Osteoblast (primary cell): ENCODE measurements at regions not wholly inside any gene's neighbourhood (a gene's known extent, or its start where the extent isn't known, plus 50 kb on each side); places are given as distances from the start of the nearest gene placed in this dataset.

ENCODE experiments used
- DNase-seq: peaks from one replicate; pipeline ENCODE4 v3.0.0; 2011; ENCODE audit warnings: low spot score, mixed read lengths; ENCODE audit not compliant: insufficient read length; ENCODE audit errors: missing footprints
- H2AFZ ChIP-seq: 2 replicates; pipeline ENCODE4 v1.6.0; 2011; ENCODE audit warnings: mild to moderate bottlenecking, low read length
- H3K27ac ChIP-seq: 2 replicates; pipeline ENCODE4 v1.5.1; 2011; ENCODE audit warnings: mild to moderate bottlenecking, low read depth, low read length, moderate library complexity
- H3K27me3 ChIP-seq: 2 replicates; pipeline ENCODE4 v1.6.0; 2012; ENCODE audit warnings: mild to moderate bottlenecking, control low read depth, inconsistent platforms, low read length, moderate library complexity; ENCODE audit not compliant: insufficient read depth
- H3K36me3 ChIP-seq: 2 replicates; pipeline ENCODE4 v1.5.1; 2011; ENCODE audit warnings: mild to moderate bottlenecking, low read length, control low read depth, moderate library complexity; ENCODE audit not compliant: insufficient read depth
- H3K4me1 ChIP-seq: 2 replicates; pipeline ENCODE4 v1.5.1; 2011; ENCODE audit warnings: mild to moderate bottlenecking, low read length, control low read depth, moderate library complexity; ENCODE audit not compliant: insufficient read depth
- H3K4me2 ChIP-seq: 2 replicates; pipeline ENCODE4 v1.6.0; 2011; ENCODE audit warnings: mild to moderate bottlenecking, low read length; ENCODE audit not compliant: insufficient read depth
- H3K4me3 ChIP-seq: fragments of 200-600 bp; sonication (generic); 3 replicates; pipeline ENCODE4 v1.5.1; 2012; ENCODE audit warnings: mild to moderate bottlenecking, low read length, inconsistent platforms; ENCODE audit not compliant: insufficient read depth
- H3K79me2 ChIP-seq: 2 replicates; pipeline ENCODE4 v1.6.0; 2012; ENCODE audit warnings: mild to moderate bottlenecking, low read length, control low read depth, inconsistent platforms; ENCODE audit not compliant: insufficient read depth
- H3K9me3 ChIP-seq: 2 replicates; pipeline ENCODE4 v1.5.1; 2011; ENCODE audit warnings: low read depth, low read length, control low read depth
- H4K20me1 ChIP-seq: 2 replicates; pipeline ENCODE4 v1.6.0; 2012; ENCODE audit warnings: mild to moderate bottlenecking, low read length, control low read depth; ENCODE audit not compliant: insufficient read depth
- CTCF ChIP-seq: IDR thresholded peaks from 2 replicates; pipeline ENCODE4 v1.5.1; 2011; ENCODE audit warnings: mild to moderate bottlenecking, low read depth, low read length, moderate library complexity; ENCODE audit errors: extremely low read depth

- H3K4me2 ChIP-seq: no peak overlapping the region
- H3K36me3 ChIP-seq: no peaks in the 10 kb centered on the region
- H3K4me1 ChIP-seq: no peaks in the 10 kb centered on the region
- no peaks in the 10 kb centered on the region for H3K27me3 ChIP-seq
- H3K4me3 ChIP-seq: no peak overlapping the region
- DNase-seq: peak; percentile 4
- H3K79me2 ChIP-seq: no peaks in the 10 kb centered on the region
- no peak overlapping the region for H2AFZ ChIP-seq
- H4K20me1 ChIP-seq: no peaks in the 10 kb centered on the region
- no peak overlapping the region for H3K27ac ChIP-seq
- no peak for TF ChIP-seq CTCF
- peaks cover 2% of the 10 kb centered on the region for H3K9me3 ChIP-seq
Measured at GRCh38 chr5:26239588-26239987, 798.8 kb downstream of the CDH9 start.

GRCh38 chr5:26237489-26237888 lies 800.9 kb downstream of the CDH9 start:
- Histone ChIP-seq H4K20me1 (no peaks in the 10 kb centered on the region), H3K4me3 (no peak overlapping the region), H3K9me3 (peaks cover 2% of the 10 kb centered on the region), H3K4me2 (no peak overlapping the region), H3K79me2 (no peaks in the 10 kb centered on the region), H3K27ac (no peak overlapping the region), H3K27me3 (no peaks in the 10 kb centered on the region), H3K4me1 (no peaks in the 10 kb centered on the region), H3K36me3 (no peaks in the 10 kb centered on the region), H2AFZ (no peak overlapping the region)
- DNase-seq: no peak
- no peak for TF ChIP-seq CTCF

- H3K36me3 ChIP-seq: no peaks in the 10 kb centered on the region
- H3K4me3 ChIP-seq: no peak overlapping the region
- H4K20me1 ChIP-seq: no peaks in the 10 kb centered on the region
- H3K27me3 ChIP-seq: no peaks in the 10 kb centered on the region
- H3K4me2 ChIP-seq: no peak overlapping the region
- peaks cover 2% of the 10 kb centered on the region for H3K9me3 ChIP-seq
- H3K79me2 ChIP-seq: no peaks in the 10 kb centered on the region
- TF ChIP-seq CTCF: no peak
- peak; percentile 72 for DNase-seq
- H3K4me1 ChIP-seq: no peaks in the 10 kb centered on the region
- no peak overlapping the region for H3K27ac ChIP-seq
- H2AFZ ChIP-seq: no peak overlapping the region
Measured at GRCh38 chr5:26236936-26237335, 801.5 kb downstream of the CDH9 start.

- Histone ChIP-seq H3K4me1 (no peaks in the 10 kb centered on the region), H3K9me3 (no peaks in the 10 kb centered on the region), H3K27ac (no peak overlapping the region), H3K27me3 (no peaks in the 10 kb centered on the region), H3K4me2 (no peak overlapping the region), H3K4me3 (no peak overlapping the region), H2AFZ (no peak overlapping the region), H3K36me3 (no peaks in the 10 kb centered on the region), H3K79me2 (no peaks in the 10 kb centered on the region), H4K20me1 (no peaks in the 10 kb centered on the region)
- DNase-seq: no peak
- no peak for TF ChIP-seq CTCF
Measured at GRCh38 chr5:26232706-26233105, 805.7 kb downstream of the CDH9 start.
